Activated CD4-positive, alpha-beta memory T cell treated with anti-CD3 and anti-CD28 coated beads for 36 hours (primary cell): ENCODE measurements at regions not wholly inside any gene's neighbourhood (a gene's known extent, or its start where the extent isn't known, plus 50 kb on each side); places are given as distances from the start of the nearest gene placed in this dataset.

Experiments
- CTCF ChIA-PET: fragments of 350-600 bp; sonication (Branson Sonifier 250); formaldehyde crosslinking; loops from one replicate; lab custom pipeline; 2021; ENCODE audit warnings: antibody characterized with exemption, inconsistent platforms; lab: Charles Lee
- POLR2A ChIA-PET: fragments of 350-600 bp; sonication (Branson Sonifier 250); formaldehyde crosslinking; loops from one replicate; lab custom pipeline; 2021; ENCODE audit warnings: antibody characterized with exemption; lab: Charles Lee
- DNase-seq: peaks from one replicate; pipeline ENCODE4 v3.0.0-alpha.2; 2020
- H3K27ac Mint-ChIP-seq: one replicate; pipeline ENCODE4 v1.8.0; 2021; ENCODE audit warnings: mixed read lengths
- H3K27me3 Mint-ChIP-seq: one replicate; pipeline ENCODE4 v1.8.0; 2021; ENCODE audit warnings: mixed read lengths
- H3K36me3 Mint-ChIP-seq: one replicate; pipeline ENCODE4 v1.8.0; 2021; ENCODE audit warnings: mixed read lengths
- H3K4me1 Mint-ChIP-seq: one replicate; pipeline ENCODE4 v1.8.0; 2021; ENCODE audit warnings: low read depth, mixed read lengths
- H3K4me3 Mint-ChIP-seq: one replicate; pipeline ENCODE4 v1.8.0; 2021; ENCODE audit warnings: mild to moderate bottlenecking, mixed read lengths
- H3K9me3 Mint-ChIP-seq: one replicate; pipeline ENCODE4 v1.8.0; 2021; ENCODE audit warnings: mixed read lengths
- intact Hi-C: fragments of 100-400 bp; cut with micrococcal nuclease; formaldehyde crosslinking; loops from one replicate; pipeline ENCODE4 v1.15.1; 2023

DNA sequence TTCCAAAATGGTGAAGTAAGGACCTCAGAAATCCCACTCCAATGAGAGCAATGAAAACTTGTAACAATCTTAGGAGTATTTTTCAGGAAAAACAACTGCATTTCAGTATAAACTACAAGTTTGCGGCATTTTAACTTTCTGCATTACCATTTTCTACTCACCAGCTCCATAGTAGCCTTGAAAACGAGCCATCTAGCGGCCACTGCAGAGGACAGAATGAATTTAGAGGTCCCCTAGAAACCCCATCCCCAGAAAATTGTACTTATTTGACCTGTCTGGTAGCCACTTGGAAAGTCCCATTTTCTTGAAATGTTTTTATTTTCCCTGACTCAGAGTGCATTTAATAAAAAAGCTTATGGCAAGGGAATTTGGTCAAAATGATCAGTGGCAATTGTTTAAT, 205.4 kb upstream of the ITGA1 start:
- intact Hi-C loops = no loop called here
- POLR2A ChIA-PET = no interaction called here
- no peak overlapping the region for H3K27ac Mint-ChIP-seq
- H3K9me3 Mint-ChIP-seq = no peaks in the 10 kb centered on the region
- H3K4me1 Mint-ChIP-seq = no peaks in the 10 kb centered on the region
- no peak overlapping the region for H3K4me3 Mint-ChIP-seq
- no peaks in the 10 kb centered on the region for H3K36me3 Mint-ChIP-seq
- DNase-seq = no peak
- peaks cover 10% of the 10 kb centered on the region for H3K27me3 Mint-ChIP-seq
- CTCF ChIA-PET = no interaction called here

DNA sequence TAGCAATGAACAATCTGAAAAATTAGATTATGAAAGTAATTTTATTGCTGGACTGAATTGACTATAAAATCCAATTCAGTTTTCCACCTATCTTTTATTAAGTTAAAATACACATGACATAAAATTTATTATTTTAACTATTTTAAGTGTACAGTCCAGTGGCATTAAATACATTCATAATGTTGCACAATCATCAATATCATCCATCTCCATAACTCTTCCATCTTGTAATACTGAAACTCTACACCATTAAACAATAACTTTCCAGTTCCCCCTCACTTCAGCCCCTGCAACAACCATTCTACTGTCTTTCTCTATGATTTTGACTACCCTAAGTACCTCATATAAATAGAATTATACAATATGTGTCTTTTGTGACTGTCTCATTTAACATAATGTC, 200.6 kb upstream of the ITGA1 start:
- CTCF ChIA-PET = no interaction called here
- POLR2A ChIA-PET = no interaction called here
- no peak for DNase-seq
- H3K27me3 Mint-ChIP-seq = no peaks in the 10 kb centered on the region
- intact Hi-C loops = no loop called here
- no peak overlapping the region for H3K27ac Mint-ChIP-seq
- no peaks in the 10 kb centered on the region for H3K9me3 Mint-ChIP-seq
- no peaks in the 10 kb centered on the region for H3K4me1 Mint-ChIP-seq
- no peak overlapping the region for H3K4me3 Mint-ChIP-seq
- no peaks in the 10 kb centered on the region for H3K36me3 Mint-ChIP-seq

DNA sequence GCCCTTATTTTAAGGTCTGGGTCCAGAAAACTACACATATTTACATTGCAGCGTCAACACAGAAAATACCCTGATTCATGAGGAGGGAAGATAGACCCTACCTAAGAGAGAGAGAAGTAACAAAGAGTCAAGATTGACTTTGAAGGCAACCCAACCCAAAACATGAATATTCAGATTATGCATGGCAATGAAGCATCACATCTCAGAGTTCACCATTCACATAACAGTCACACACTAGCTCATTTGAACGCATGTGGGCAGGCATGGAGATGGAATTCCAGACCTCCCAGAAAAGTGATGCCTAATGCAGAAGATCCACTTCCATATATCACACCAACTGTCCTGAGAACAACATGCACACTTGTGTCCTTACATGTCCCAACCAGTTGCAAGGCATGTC, 190.1 kb upstream of the ITGA1 start:
- Mint-ChIP-seq H3K4me3 (no peak overlapping the region), H3K36me3 (no peaks in the 10 kb centered on the region), H3K4me1 (no peaks in the 10 kb centered on the region), H3K27me3 (no peaks in the 10 kb centered on the region), H3K27ac (no peak overlapping the region), H3K9me3 (no peaks in the 10 kb centered on the region)
- intact Hi-C loops = no loop called here
- CTCF ChIA-PET = no interaction called here
- DNase-seq = no peak
- POLR2A ChIA-PET = no interaction called here

DNA sequence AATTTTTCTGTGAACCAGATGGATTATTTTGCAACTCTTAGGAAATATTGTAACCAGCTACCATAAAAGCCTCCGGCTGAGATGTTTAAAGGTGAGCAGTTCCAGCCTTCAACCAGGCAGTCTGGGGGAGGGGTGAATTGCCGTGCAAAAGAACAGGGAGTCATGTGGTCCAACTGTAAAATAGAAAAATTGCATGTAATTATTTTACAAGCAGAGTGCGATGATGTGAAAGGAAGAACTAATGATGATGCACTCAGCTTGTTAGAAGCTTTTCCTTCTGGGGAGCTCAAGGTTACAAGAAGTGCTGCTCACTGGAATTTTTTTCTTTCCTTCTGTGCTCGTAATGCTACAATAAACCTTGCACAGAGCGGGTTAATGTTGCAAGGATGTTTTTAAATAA, 188.7 kb upstream of the ITGA1 start:
- DNase-seq = no peak
- Mint-ChIP-seq H3K9me3 (no peaks in the 10 kb centered on the region), H3K4me1 (no peaks in the 10 kb centered on the region), H3K4me3 (no peak overlapping the region), H3K36me3 (no peaks in the 10 kb centered on the region), H3K27ac (no peak overlapping the region), H3K27me3 (no peaks in the 10 kb centered on the region)
- intact Hi-C loops = no loop called here
- ChIA-PET CTCF (no interaction called here), POLR2A (no interaction called here)

DNA sequence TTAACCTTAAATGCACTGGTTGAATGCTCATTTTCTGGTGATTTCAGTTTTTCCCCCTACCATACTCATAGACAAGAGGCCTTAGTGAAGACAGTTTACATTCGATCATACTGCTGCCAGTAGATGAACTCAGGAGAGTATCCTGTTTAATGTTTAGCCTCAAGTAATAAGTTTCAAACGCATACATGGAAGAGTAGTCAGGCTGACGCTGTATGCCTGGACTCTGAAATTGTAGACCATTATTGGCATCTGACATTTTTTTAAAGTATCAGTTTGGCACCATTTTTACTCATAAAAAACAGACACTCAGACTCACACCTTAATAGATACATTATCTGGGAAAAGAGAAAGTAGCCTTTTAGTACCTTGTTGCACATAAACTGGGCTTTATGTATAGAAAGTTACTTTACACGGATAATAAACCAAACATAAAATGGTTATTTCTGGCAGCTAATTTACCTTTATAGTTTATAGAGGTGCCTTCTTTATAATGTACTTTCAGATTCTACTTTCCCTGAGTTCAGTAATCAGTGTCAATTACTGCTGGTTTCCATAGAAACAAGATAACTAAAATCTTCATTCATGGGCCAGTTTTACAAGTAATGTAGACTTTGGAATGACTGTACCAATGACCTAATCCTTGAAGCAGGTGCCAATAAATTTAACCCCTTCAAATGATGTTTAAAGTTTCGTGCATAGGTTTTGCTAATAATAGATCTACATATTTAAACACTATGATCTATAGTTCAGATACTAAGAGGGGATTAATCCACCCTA, 183.8 kb upstream of the ITGA1 start:
- Mint-ChIP-seq H3K27ac (no peak overlapping the region), H3K9me3 (no peaks in the 10 kb centered on the region), H3K36me3 (no peaks in the 10 kb centered on the region), H3K4me3 (no peak overlapping the region), H3K4me1 (no peaks in the 10 kb centered on the region), H3K27me3 (no peaks in the 10 kb centered on the region)
- CTCF ChIA-PET = no interaction called here
- intact Hi-C loops = no loop called here
- POLR2A ChIA-PET = no interaction called here
- DNase-seq = no peak

DNA sequence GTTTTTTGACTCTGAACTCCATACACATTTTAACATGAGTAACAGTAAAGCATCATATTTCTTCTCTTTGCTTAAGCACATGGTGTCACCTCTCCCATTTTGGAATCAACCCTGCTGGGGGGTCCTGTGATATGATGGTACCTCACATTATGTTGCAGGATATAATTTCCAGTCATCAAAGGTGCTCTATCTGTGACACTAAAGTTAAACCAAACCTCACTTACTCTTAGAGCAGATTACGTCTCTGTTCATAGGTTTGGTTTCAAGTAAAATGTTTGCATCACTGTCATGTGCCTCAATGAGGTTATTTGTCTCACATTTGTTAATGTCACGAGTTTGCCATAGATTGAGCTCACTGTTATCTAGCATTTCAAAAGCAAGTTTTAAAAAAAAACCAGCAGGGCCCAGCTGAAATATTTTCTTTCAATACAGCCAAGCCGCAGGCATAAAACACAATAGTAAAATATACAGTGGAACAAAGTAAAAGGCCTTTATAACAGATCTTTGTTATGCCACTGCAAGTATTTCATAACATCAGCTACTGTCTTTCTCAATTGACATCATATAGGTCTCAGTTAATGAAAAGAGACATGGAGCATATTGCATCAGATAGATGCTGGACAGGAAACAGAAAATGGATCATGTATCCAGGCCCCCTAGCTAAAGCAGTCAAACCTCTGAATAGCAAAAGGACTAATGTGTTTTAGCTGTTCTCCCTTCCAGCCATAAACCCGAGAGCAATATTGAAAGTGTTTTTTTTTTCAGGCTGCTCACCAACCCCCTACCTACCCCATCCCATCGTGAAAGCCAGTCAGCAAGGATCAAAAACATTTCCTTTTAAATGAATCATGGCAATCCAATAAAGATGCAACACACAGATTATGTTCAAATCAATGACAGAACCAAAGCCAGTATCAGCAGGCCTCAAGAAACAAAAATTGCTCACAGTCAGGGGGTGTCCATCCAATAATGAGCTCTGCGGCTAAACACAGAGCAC, 182.1 kb upstream of the ITGA1 start:
- H3K27ac Mint-ChIP-seq = no peak overlapping the region
- H3K9me3 Mint-ChIP-seq = no peaks in the 10 kb centered on the region
- ChIA-PET CTCF (no interaction called here), POLR2A (no interaction called here)
- H3K36me3 Mint-ChIP-seq = no peaks in the 10 kb centered on the region
- H3K4me1 Mint-ChIP-seq = no peaks in the 10 kb centered on the region
- H3K27me3 Mint-ChIP-seq = no peaks in the 10 kb centered on the region
- DNase-seq = no peak
- intact Hi-C loops = no loop called here
- H3K4me3 Mint-ChIP-seq = no peak overlapping the region

DNA sequence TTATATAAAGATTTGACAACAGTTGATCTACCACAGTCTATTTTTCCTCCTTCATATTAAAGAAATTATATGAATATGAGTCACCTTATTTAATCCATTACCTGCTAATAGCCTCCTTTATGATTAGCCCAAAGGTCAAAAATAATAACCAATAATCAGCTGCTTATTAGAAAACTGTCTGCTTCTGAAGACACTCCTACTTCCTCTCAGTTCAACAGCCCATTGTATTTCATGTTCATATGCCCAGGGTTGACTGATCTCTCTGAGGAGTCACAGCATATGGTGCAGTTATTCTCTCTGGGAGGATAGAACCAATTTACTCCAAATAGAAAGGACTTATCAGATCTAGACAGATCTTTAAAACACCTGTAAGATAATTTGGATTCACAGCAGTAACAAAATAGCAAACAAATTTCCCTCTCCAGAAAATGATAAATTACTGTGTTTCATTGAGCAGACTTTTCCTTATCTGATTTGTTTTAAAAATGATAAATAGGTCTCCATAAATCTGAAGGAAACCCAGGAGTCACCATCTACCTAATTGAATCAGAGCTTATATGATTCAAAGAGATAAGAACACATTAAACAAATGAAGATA, 180.4 kb upstream of the ITGA1 start:
- Mint-ChIP-seq H3K27ac (no peak overlapping the region), H3K27me3 (peaks cover 3% of the 10 kb centered on the region), H3K9me3 (no peaks in the 10 kb centered on the region), H3K4me1 (no peaks in the 10 kb centered on the region), H3K36me3 (no peaks in the 10 kb centered on the region), H3K4me3 (no peak overlapping the region)
- no peak for DNase-seq
- intact Hi-C loops = no loop called here
- ChIA-PET CTCF (no interaction called here), POLR2A (no interaction called here)

DNA sequence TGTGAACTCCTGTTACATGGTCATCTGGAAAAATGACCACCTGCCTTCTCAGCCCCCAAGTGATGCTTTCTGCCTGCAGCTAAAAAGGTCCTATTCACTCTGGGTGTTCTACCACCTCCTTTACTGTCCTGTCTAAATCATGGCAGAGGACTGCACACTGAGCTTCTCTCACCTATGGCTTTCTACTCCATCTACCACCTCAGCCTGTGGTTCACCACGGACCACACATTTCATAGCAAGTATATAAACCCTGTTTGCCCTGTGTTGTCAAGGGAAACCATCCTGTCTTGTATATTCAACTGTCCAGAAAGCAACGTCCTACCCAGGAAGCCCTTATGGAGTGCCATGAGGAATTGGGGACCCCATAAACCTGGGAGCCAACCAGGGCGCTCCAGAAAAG, 167.4 kb upstream of the ITGA1 start:
- Mint-ChIP-seq H3K27me3 (peaks cover 7% of the 10 kb centered on the region), H3K4me3 (no peak overlapping the region), H3K9me3 (no peaks in the 10 kb centered on the region), H3K27ac (no peak overlapping the region), H3K4me1 (no peaks in the 10 kb centered on the region), H3K36me3 (no peaks in the 10 kb centered on the region)
- ChIA-PET POLR2A (no interaction called here), CTCF (no interaction called here)
- intact Hi-C loops = no loop called here
- DNase-seq = no peak

DNA sequence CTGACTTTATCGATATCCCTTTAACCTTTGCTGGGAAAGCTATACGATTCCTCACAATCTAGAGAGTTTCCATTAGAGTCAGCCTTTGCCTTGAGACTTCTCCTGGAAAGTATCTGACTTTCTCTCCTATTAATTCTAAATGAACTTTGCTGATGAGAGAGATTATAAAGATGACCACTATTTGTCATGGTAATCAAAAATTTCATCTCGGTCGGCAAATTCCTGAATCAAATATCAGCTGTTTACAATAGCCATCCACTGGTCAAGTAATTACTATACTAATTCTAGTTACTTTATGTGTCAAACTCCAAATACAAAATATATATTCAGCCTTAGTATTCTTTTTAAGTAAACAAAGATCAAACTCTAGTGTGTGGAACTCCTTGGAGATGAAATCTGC, 164.4 kb upstream of the ITGA1 start:
- POLR2A ChIA-PET = no interaction called here
- Mint-ChIP-seq H3K4me3 (no peak overlapping the region), H3K27me3 (peaks cover 5% of the 10 kb centered on the region), H3K27ac (no peak overlapping the region), H3K4me1 (no peaks in the 10 kb centered on the region), H3K9me3 (no peaks in the 10 kb centered on the region), H3K36me3 (no peaks in the 10 kb centered on the region)
- no peak for DNase-seq
- CTCF ChIA-PET = no interaction called here
- intact Hi-C loops = no loop called here

DNA sequence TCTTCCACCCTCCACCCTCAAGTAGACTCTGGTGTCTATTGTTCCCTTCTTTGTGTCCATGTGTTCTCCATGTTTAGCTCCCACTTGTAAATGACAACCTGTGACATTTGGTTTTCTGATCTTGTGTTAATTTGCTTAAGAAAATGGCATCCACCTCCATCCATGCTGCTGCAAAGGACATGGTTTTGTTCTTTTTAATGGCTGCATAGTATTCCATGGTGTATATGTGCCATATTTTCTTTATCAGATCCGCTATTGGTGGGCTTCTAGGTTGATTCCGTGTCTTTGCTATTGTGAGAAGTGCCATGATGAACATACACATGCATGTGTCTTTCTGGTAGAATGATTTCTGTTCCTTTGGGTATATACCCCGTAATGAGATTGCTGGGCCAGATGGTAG, 163.4 kb upstream of the ITGA1 start:
- no peak overlapping the region for H3K27ac Mint-ChIP-seq
- no peak for DNase-seq
- CTCF ChIA-PET = no interaction called here

DNA sequence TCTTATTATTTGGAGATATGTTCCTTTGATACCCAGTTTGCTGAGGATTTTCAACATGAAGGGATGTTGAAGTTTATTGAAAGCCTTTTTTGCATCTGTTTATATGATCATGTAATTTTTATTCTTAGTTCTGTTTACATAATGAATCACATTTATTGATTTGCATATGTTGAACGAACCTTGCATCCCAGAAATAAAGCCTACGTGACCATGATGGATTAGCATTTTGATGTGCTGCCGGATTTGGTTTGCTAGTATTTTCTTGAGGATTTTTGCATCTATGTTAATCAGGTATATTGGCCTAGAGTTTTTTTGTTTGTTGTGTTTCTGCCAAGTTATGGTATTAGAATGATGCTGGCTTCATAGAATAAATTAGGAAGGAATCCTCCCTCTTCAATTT, 161.4 kb upstream of the ITGA1 start:
- DNase-seq = no peak
- ChIA-PET POLR2A (no interaction called here), CTCF (interaction anchor here (0.6 kb wide), 1 partner anchor 66 kb away, joined by 5 read pairs; no protein-coding TSS in a partner anchor)
- no peaks in the 10 kb centered on the region for H3K9me3 Mint-ChIP-seq
- no peak overlapping the region for H3K27ac Mint-ChIP-seq
- no peaks in the 10 kb centered on the region for H3K36me3 Mint-ChIP-seq
- no peak overlapping the region for H3K4me3 Mint-ChIP-seq
- no peaks in the 10 kb centered on the region for H3K4me1 Mint-ChIP-seq
- peaks cover 7% of the 10 kb centered on the region for H3K27me3 Mint-ChIP-seq
- intact Hi-C loops = no loop called here

More for the DNA sequence above, 163.4 kb upstream of the ITGA1 start:
- POLR2A ChIA-PET = no interaction called here
- H3K27me3 Mint-ChIP-seq = peaks cover 7% of the 10 kb centered on the region
- H3K36me3 Mint-ChIP-seq = no peaks in the 10 kb centered on the region
- no peaks in the 10 kb centered on the region for H3K4me1 Mint-ChIP-seq
- intact Hi-C loops = no loop called here
- no peak overlapping the region for H3K4me3 Mint-ChIP-seq
- no peaks in the 10 kb centered on the region for H3K9me3 Mint-ChIP-seq

DNA sequence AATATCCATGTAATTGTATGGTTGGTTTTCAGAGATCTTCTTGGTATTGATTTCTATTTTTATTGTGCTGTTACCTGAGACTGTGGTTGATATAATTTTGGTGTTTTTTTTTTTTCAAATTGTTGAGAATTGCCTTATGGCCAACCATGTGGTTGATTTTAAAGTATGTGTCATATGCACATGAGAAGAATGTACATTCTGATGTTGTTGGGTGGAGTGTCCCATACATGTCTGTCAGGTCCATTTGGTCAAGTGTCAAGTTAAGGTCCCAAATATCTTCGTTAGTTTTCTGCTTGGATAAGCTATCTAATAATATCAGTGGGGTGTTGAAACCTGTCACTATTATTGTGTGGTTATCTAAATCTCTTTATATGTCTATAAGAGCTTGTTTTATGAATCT, 160.0 kb upstream of the ITGA1 start:
- Mint-ChIP-seq H3K4me3 (no peak overlapping the region), H3K27ac (no peak overlapping the region), H3K9me3 (no peaks in the 10 kb centered on the region), H3K4me1 (no peaks in the 10 kb centered on the region), H3K27me3 (peaks cover 9% of the 10 kb centered on the region), H3K36me3 (no peaks in the 10 kb centered on the region)
- no peak for DNase-seq
- POLR2A ChIA-PET = no interaction called here
- CTCF ChIA-PET = no interaction called here
- intact Hi-C loops = no loop called here
